NCI-H2081 treated with DMSO at 0.1 percent for 48 hours (cell line): ENCODE measurements at regions not wholly inside any gene's neighbourhood (a gene's known extent, or its start where the extent isn't known, plus 50 kb on each side); places are given as distances from the start of the nearest gene placed in this dataset.

ENCODE experiments used
- DNase-seq: peaks from one replicate; lab custom pipeline; 2025; lab: John Stamatoyannopoulos, UW

GRCh38 chr9:116039893-116040292 lies 113.7 kb upstream of the PAPPA start:
- DNase-seq, result no peak

- no peak for DNase-seq
Measured at GRCh38 chr9:116042321-116042720, 111.3 kb upstream of the PAPPA start.

DNA sequence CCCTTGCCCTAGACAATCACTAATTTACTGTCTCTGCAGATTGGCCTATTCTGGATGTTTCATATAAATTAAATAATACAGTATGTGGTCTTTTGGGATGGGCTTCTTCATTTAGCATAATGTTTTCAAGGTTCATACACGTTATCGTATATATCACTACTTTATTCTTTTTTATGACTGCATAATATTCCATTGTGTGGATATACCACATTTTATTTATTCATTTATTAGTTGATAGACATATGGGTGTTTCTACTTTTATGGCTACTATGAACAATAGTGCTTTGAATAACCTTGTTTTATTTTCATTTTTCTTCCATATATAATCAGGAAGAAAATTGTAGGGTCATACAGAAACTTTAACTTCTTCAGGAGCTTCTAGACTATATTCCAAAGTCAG lies 108.5 kb upstream of the PAPPA start:
- DNase-seq, result no peak

- no peak for DNase-seq
Measured at GRCh38 chr9:116048081-116048480, 105.5 kb upstream of the PAPPA start.

GRCh38 chr9:116049456-116049855 lies 104.1 kb upstream of the PAPPA start:
- DNase-seq, result no peak

DNA sequence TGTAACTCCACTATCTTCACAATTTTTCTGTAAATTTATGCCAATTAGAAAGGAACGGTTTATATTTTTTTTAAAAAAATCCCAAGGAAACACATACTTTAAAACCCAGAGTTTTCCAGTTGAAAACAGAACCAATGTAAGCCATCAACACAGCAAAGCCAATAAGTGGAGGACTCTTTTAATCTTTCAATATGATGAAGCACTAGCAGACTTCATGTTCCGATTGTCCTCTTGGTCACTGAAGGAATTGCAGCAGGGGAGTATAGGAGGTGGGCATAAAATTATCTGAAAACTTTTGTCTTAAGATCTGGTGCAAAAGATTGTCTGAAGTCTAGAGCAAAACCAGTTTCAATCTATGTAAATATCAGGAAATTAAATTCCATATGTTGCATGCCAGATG lies 102.1 kb upstream of the PAPPA start:
- DNase-seq, result no peak

DNA sequence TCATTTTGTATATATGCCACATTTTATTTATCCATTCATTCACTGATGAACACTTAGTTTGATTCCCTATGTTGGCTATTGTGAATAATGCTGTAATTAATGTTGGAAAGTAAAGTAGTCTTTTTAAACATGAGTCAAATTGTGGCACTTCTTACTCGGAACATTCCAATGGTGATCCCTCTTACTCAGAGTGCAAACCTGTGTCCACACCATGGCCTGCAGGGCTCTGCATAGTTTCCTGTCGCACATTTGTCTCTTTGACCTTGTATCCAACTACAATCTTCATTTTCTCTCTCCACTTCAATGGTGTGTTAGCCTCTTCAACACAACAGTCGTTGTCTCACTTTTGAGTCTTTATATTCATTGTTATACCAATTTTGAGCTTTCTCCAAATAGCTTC lies 98.1 kb upstream of the PAPPA start:
- no peak for DNase-seq

DNA sequence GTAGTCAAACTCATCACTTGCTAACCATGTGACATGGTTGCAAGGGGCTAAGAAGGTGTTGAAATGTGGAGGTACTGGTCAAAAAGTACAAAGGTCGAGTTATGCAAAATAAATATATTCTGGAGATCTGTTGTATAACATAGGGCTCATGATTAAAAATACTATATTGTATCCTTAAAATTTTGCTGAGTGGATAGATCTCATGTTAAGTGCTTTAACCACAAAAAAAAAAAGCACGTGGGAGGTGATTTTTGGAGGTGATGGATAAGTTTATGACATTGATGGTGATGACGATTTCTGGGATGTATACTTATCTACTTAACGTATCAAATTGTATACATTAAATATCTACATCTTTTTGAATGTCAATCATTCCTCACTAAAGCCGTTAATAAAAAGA lies 96.2 kb upstream of the PAPPA start:
- no peak for DNase-seq

DNA sequence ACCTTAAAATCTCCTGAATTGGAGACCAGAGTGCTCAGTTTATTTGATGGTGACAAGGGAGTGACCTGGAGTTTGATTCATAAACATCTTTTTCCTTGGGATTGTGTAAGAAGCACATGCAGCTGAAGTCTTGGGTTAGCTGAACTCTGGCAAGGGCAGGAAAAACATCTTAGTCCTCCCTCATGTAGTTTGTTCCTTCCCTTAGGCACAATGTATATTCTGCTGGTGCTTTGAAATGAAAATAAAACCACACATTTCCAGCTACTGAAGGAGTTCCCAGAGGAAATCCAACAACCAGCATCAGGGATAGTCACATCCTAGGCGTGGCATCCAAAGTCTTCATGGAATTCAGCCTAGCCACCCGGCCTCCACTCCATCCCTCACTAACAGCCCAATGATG lies 95.2 kb upstream of the PAPPA start:
- no peak for DNase-seq

DNA sequence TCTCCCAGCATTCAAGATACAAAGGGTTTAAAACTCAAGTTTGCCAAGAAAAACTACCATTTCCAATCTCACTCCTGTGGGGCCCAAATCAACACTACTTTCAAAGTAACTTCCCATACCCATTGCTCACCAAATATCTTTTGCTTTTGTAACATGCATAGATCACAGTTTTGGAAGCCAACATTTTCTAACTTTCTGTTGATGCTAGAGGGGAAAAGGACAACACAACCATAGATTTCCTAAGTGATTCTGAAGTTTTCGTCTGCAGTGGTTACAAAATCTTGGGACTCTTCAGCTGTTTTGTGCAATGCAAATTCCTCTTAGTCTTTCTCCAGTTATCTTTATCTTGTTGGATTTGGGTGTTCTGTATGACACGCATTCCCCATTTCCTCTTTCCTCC lies 94.1 kb upstream of the PAPPA start:
- no peak for DNase-seq

DNA sequence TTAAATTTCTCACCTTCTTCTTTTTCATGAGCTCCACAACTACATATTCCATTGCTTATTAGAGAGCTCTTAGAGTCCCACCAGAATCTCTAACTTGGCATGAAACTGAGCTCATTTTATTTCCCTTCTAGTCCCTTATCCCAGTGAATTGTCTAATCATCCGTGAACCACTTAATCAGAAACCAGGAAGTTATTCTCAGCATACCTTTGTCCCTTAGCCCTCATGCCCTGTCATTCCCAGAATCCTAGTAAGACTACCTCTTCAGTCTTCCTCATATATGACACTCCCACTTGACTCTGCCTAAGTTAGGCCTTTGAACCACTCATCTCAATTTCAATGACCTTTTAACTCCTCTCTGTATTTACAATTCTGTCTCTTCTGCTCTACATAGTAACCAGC lies 93.0 kb upstream of the PAPPA start:
- no peak for DNase-seq

DNA sequence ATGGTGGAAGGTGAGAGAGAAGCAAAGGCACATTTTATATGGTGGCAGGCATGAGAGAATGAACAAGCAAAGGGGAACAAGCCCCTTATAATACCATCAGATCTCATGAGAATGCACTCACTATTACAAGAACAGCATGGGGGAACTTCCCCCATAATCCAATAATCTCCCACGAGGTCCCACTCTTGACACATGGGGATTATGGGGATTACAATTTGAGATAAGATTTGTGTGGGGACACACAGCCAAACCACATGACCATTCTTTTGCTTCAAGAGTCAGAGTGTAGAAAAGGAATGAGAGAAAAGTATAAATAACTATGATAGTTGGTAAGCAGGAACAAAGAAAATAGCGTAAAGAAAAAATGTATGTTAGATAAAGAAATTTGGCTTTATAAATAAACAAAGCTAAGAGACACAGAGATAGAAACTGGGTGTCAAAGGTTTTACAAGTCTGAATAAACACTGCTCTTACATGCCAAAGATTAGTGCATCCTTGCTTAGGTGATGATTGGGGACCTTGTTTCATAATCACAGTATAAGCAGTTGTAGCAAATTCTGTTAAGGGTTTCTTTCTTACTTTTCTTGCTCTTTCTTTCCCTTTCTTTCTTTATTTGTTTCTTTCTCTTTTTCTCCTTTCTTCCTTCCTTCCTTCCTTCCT lies 91.9 kb upstream of the PAPPA start:
- no peak for DNase-seq

DNA sequence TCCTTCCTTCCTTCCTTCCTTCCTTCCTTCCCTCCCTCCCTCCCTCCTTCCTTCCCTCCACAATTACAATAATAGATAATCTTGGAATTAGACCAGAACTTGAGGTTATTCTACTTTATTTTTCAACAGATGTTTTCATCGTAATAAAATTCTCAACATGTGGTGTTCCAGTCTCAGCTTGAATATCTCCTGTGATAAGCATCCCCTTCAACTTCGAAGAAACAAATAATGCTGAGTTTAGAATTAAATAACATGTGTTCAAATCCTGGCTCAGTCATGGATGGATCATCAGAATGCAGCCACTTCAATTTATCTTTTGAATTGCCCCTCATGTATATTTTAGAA lies 91.4 kb upstream of the PAPPA start:
- DNase-seq, result no peak

GRCh38 chr9:116064970-116065369 lies 88.6 kb upstream of the PAPPA start:
- DNase-seq, result no peak

DNA sequence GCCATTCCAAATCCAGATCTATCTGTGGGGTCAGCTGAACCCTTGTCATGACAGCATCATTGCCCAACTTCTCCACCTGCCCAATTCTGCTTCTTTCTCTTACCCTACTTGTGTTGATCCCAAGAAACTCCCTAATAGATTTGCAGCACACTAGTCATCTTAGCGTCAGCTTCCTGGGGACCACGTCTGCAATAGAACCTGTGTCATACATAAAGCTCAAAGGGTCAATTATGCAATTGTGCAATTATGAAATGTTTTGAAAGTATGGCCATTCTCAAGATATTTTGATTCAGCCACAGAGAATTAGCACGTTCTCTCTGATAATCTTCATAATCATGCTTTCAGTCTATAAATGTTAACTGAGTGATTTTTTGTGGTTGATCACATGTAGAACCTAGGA lies 87.4 kb upstream of the PAPPA start:
- no peak for DNase-seq

GRCh38 chr9:116067566-116067965 lies 86.0 kb upstream of the PAPPA start:
- no peak for DNase-seq

DNA sequence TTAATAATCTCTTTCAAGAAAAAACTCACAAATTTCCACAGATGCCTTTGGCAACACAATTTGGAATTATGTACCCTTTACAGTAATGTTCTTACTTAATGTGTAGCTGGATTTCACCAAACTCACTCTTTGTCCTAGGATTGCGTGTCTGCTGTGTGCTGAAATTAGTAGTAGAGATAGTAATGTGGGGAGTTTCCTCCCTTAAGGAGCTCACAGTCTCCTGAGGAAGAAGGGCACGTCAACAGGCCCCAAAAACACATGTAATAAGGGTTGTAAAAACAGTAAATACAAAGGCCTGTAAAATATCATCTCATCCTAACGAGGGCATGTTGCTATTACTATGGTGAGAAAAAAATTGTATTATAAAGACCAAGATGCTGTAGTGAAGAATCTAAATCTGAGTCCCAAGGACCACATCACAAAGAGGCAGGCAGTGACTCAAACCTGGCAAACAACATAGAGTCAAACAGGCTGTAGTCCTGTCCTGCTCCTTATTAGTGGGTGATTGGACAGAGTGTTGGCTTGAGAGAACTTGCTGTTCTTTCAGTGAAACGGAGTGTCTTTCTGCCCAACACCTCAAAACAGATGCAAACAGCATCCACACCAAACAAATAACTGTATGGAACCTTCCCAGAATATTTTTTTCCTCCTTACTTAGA lies 83.2 kb upstream of the PAPPA start:
- DNase-seq, result no peak

GRCh38 chr9:116072046-116072445 lies 81.5 kb upstream of the PAPPA start:
- DNase-seq, result no peak

DNA sequence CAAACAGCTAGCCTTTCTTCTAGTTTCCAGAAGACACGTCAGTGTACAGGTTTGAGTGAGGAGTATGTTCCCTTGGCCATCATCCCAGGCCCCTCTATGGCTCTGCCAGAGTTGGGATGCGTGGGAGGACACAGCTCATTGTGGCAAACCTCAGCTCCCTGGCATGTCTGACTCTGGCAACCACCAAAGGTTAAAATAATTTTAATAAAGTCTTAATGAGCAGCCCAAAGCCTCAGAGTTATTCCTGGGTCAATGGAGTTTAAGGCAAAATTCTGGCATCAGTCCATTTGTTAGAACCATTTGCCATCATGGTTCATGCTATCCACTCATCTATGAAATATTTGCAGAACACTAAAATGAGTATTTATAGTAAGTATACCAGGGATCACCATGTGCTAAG lies 79.8 kb upstream of the PAPPA start:
- DNase-seq, result no peak

GRCh38 chr9:116074658-116075057 lies 78.9 kb upstream of the PAPPA start:
- DNase-seq, result no peak

- no peak for DNase-seq
Measured at GRCh38 chr9:116075191-116075590, 78.4 kb upstream of the PAPPA start.

DNA sequence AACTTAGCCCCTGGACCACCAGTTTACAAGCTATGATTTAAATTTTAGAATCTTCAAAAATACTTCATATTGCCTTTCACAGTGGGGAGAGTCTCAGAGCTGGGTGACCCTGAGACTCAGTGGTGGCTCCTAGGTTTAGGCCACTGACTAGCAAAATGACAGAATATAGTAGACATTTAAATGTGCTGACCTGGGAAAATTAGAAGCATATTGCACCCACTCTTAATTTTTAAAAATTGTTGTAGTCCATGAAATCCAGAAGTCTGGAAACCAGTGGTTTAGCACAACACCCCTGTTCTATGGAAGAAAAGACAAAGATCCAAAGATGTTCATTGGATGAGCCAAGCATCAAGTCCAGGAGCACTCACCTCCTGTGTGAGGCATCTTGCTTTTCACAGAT lies 75.0 kb upstream of the PAPPA start:
- DNase-seq, result no peak

- DNase-seq, result no peak
Measured at GRCh38 chr9:116080561-116080960, 73.0 kb upstream of the PAPPA start.

DNA sequence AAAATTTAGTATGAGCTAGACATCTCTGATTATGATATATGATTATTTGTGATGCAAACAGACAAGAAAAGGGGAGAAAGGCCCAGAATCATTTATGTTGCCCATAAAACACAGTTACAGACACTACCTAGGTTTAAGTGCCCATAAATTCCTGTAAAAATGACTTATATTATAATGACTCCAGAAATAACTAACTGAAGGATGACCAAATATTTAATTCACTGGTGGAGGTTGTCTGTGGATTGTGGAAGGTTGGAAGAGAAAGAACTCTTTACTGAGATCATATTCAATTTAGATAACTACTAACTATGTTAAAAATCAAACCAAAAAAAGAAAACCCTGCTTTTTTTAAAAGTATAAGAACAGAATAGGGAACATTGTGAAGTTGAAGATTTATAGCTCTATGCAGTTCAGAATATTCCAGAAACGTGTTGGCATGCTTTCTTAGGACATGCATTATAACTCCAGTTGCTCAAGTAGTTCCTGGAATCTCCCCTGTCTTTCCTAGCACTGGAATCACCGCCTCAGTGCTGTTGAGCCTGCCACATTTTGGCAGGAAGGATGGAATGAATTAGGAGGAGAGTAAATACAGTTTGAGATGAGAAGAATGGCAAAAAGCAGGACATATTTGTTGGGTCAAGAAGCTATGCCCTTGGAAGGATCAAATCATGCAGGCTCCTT lies 72.0 kb upstream of the PAPPA start:
- DNase-seq, result no peak
